Stomach smooth muscle (tissue), 2 donors: ENCODE measurements at regions not wholly inside any gene's neighbourhood (a gene's known extent, or its start where the extent isn't known, plus 50 kb on each side); places are given as distances from the start of the nearest gene placed in this dataset.
"Not testable (repeated sequence)": the region's sequence is repeated elsewhere in the genome, so short reads cannot be mapped to it uniquely, and the experiment has no call there.

ENCODE experiments used
- H3K27ac ChIP-seq: one replicate; pipeline ENCODE4 v1.7.0; 2013; ENCODE audit warnings: mild to moderate bottlenecking, low read length, inconsistent platforms
- H3K27me3 ChIP-seq, 2 donors: one replicate each; pipeline ENCODE4 v1.7.0; 2013; ENCODE audit warnings: low read length in 2 of 2; ENCODE audit not compliant: insufficient read depth in 2 of 2, control insufficient read depth in 1 of 2
- H3K36me3 ChIP-seq, 2 donors: one replicate each; pipeline ENCODE4 v1.7.0; 2013; ENCODE audit warnings: low read length in 2 of 2; ENCODE audit not compliant: control insufficient read depth in 2 of 2, insufficient read depth in 2 of 2
- H3K4me1 ChIP-seq: one replicate; pipeline ENCODE4 v1.7.0; 2013; ENCODE audit warnings: low read length; ENCODE audit not compliant: control insufficient read depth, insufficient read depth
- H3K4me3 ChIP-seq, 2 donors: one replicate each; pipeline ENCODE4 v1.7.0; 2013; ENCODE audit warnings: low read length in 2 of 2
- H3K9ac ChIP-seq, 2 donors: one replicate each; pipeline ENCODE4 v1.7.0; 2013; ENCODE audit warnings: low read length in 2 of 2, mild to moderate bottlenecking in 1 of 2
- H3K9me3 ChIP-seq, 2 donors: one replicate each; pipeline ENCODE4 v1.7.0; 2013; ENCODE audit warnings: low read length in 2 of 2; ENCODE audit not compliant: control insufficient read depth in 2 of 2
- donor health status: healthy.
- donor health status: Pancreatic carcinoma.

DNA sequence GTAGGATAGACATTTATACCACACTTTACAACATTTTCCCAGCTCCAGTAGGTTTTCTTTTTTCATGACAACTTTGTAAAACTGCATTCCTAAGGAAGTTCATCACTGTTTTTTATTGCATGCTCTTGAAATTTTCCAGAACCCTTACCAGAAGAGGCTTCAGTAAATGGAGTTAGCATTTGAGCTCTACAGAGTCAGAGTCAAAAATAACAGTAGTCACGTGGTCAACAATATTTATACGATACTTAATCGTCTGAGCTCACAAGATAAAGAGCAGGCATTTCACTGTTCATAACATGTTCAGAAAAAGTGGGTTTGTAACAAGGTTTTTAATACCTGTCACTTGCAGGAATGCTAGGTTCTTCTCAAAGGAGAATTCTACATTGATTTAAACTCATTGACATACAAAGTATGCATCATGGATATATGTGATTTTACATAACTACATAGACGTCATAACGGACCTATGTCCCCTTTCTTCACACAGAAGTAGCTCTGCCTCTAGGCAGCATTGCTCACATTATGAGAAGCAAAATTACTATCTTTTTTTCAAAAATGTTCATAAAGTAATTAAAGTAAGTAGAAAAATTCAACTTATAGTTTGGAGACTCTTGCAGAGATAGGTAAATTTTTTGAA is 187.0 kb upstream of the COL3A1 start:
- Histone ChIP-seq H3K36me3 (no peaks in the 10 kb centered on the region), H3K4me3 (peak overlapping the region; percentile 20 to 36), H3K9ac (peak overlapping the region; percentile 12 to 21), H3K27me3 (no peaks in the 10 kb centered on the region), H3K27ac (peak overlapping the region; percentile 82), H3K9me3 (no peaks in the 10 kb centered on the region), H3K4me1 (peaks cover 6% of the 10 kb centered on the region)

DNA sequence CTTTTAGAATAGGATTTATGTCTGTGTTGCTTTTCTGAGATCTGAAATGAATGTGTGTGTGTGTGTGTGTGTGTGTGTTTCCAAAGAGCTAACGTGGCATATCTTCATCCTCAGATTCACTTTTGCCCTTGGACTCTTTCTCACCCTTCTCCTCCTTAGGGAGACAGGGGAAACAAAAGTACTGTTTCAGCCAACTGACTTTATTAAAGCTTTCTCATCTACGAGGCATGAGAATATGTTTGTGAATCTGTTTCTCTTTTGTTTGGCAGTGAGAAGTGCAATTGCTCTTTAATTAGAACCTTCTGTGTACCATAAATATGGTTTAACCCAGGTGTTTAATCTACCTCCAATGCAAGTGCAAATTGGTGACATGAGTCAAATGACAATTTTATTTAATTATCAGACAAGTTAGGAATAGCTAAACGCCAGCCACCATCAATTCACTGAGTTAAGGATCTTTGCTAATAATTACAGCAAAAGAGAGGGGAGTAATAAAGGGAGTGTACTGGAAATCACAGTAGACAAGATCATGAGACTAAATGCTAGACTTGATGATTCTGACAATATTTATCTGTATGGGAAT is 186.4 kb upstream of the COL3A1 start:
- Histone ChIP-seq H3K9me3 (no peaks in the 10 kb centered on the region), H3K27me3 (no peaks in the 10 kb centered on the region), H3K4me3 (peak overlapping the region; percentile 20 to 30), H3K9ac (peak overlapping the region in 1 of 2 donors; percentile 12), H3K4me1 (peaks cover 6% of the 10 kb centered on the region), H3K27ac (peak overlapping the region; percentile 82), H3K36me3 (no peaks in the 10 kb centered on the region)

DNA sequence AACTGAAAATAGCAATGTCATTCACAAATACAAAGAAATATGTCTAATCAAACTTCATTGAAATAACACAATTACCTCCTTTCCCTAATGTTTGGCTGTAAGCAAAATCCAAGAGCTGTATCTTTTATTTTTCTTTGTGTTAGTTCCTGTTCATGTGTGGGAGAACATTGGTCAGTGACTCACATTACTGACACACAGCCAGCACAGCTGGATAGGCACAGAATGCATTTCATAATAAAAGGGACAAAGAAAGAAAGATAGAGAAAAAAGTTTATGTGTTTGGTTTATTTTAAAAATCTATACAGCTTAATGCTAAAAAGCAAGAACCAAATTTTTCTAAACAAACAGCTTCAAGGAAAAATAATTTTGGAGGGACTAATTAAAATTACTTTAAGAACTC is 185.6 kb upstream of the COL3A1 start:
- Histone ChIP-seq H3K4me1 (peaks cover 6% of the 10 kb centered on the region), H3K27ac (no peak overlapping the region)

DNA sequence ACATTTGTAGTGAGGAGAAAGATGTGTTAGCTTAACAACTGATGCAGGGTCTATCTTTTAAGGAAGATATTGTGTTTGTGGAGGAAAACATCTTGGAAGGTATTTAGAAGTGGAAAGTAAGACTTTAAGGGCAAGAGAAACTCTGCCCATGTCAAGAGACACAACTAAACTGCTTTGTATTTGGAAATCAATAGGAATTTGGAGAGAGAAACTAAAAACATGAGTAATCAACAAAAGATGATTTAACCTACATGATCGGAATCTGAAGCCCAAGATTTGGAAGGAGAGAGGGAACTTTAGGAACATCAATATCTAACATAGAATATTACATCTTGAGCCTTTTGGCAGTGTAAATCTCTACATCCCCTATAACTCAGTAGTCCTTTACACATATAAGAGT is 184.2 kb upstream of the COL3A1 start:
- Histone ChIP-seq H3K9ac (no peak overlapping the region), H3K4me3 (no peak overlapping the region), H3K27ac (no peak overlapping the region), H3K9me3 (no peaks in the 10 kb centered on the region), H3K27me3 (no peaks in the 10 kb centered on the region), H3K36me3 (no peaks in the 10 kb centered on the region), H3K4me1 (peaks cover 6% of the 10 kb centered on the region)

More for the DNA sequence above, 185.6 kb upstream of the COL3A1 start:
- H3K9me3 ChIP-seq = no peaks in the 10 kb centered on the region
- H3K27me3 ChIP-seq = no peaks in the 10 kb centered on the region
- H3K4me3 ChIP-seq = no peak overlapping the region
- no peaks in the 10 kb centered on the region for H3K36me3 ChIP-seq
- H3K9ac ChIP-seq = peak overlapping the region in 1 of 2 donors; percentile 12

DNA sequence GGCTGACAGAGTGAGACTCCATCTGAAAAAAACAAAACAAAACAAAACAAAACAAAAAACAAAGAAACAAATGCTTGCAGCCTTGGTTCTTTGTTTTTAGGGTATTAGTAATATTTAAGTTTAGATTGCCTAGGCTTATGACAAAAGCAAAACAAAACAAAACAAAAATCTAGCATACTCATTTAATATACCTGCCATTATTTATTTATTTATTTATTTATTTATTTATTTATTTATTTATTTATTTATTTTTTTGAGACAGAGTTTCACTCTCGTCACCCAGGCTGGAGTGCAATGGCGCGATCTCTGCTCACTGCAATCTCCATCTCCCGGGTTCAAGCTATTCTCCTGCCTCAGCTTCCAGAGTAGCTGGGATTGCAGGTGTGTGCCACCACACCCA is 179.7 kb upstream of the COL3A1 start:
- not testable (repeated sequence) for H3K4me3 ChIP-seq, H3K4me1 ChIP-seq, H3K9ac ChIP-seq, H3K27me3 ChIP-seq, H3K36me3 ChIP-seq, H3K9me3 ChIP-seq, H3K27ac ChIP-seq

DNA sequence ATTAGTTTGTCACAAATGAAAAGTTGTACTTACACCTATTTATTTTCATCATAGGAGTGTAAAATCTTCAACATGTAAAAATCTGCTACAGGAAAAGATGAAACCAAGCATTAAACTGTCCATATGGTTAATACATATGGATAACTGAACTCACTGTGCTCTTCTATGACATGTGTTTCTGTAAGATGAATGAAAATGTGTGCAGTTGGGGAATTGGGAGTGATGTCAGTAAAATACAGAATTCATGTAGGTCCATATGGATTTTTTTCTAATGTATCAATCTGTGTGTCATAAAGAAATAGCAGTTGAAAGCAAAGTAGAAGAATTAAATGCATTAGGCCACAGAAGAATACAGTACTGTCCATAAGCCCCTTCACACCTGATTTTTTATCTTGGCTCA is 178.4 kb upstream of the COL3A1 start:
- no peak overlapping the region for H3K9ac ChIP-seq
- H3K27ac ChIP-seq = no peak overlapping the region
- H3K9me3 ChIP-seq = no peaks in the 10 kb centered on the region
- no peaks in the 10 kb centered on the region for H3K36me3 ChIP-seq
- H3K27me3 ChIP-seq = no peaks in the 10 kb centered on the region
- no peak overlapping the region for H3K4me3 ChIP-seq
- no peaks in the 10 kb centered on the region for H3K4me1 ChIP-seq

DNA sequence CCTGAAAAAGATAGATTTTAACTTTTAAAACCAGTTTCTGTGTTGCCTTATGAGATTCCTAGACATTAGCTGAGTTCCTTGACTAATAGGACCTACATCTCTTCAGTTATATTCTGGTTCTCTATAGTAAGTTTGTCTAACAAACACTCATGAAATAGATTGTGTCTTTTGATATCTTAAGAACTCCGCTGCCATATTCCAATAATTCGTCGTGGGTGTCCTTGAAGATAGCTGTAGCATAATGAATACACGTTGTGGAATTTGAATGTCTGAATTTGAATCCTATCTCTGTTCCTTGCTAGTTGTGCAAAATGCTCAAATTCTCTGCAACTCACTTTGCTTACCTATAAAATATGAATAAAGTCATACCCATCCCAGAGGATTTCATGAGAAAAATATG is 176.8 kb upstream of the COL3A1 start:
- no peaks in the 10 kb centered on the region for H3K36me3 ChIP-seq
- no peak overlapping the region for H3K4me3 ChIP-seq
- H3K9me3 ChIP-seq = no peaks in the 10 kb centered on the region
- no peak overlapping the region for H3K9ac ChIP-seq
- no peaks in the 10 kb centered on the region for H3K27me3 ChIP-seq
- H3K27ac ChIP-seq = no peak overlapping the region
- no peaks in the 10 kb centered on the region for H3K4me1 ChIP-seq

DNA sequence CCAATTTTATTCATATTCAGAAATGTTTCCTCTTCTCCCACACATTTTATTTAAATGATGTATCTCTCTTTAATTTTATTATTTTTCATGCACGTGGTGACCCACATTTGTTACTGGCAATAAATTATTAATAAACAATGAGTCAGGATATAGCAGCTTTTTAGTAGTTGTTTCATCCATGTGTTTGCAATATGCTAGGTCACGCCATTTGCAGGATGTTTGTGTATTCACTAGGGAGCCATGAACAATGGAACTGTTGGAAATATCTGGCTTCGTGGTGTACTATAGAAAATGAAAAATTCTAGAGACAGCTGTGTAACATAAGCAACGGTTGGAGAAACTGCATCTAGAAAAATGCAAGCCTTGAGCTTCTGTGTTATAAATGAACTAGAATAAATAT is 176.0 kb upstream of the COL3A1 start:
- Histone ChIP-seq H3K4me3 (no peak overlapping the region), H3K4me1 (no peaks in the 10 kb centered on the region), H3K36me3 (no peaks in the 10 kb centered on the region), H3K27me3 (no peaks in the 10 kb centered on the region), H3K9me3 (peaks cover 2% of the 10 kb centered on the region in 2 donors), H3K9ac (no peak overlapping the region), H3K27ac (no peak overlapping the region)

DNA sequence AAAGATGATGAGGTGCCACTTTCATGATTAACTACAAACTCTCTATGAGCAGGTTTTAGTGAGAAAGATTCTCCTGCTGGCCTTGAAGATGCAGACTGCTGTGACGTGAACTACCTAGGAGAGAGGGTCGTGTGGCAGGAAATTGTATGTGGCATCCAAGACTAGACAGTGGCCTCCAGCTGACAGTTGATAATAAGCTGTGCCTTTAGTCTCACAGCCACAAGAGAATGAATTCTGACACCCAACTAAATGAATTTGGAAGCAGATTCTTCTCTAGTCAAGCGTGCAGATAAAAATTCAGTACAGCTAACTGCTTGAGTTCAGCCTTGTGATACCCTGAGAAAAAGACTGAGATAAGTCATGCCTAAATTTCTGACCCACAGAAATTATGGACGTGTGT is 169.0 kb upstream of the COL3A1 start:
- Histone ChIP-seq H3K27me3 (no peaks in the 10 kb centered on the region), H3K4me1 (no peaks in the 10 kb centered on the region), H3K9me3 (peaks cover 8 to 12% of the 10 kb centered on the region in 2 donors), H3K27ac (no peak overlapping the region), H3K36me3 (no peaks in the 10 kb centered on the region), H3K9ac (no peak overlapping the region), H3K4me3 (no peak overlapping the region)

DNA sequence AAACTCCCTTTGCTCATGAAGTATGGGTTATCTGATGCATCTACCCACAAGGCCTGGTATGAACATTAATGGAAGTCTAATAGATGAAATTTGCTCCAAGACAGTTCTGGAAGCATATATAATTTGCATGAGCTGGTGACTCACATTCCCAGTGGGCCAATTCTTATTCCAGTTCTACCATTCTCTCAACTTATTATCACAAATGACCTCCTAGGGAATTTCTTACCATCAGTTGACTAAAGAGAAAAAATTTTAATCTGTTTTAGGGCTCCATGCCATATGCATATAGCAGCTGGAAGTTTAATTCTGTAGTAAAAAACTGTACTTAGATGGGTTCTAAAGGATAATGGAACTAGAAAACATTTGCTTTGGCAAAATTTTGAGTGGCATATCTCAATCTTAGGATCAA is 165.2 kb upstream of the COL3A1 start:
- H3K27ac ChIP-seq = no peak overlapping the region
- peaks cover 0 to 3% of the 10 kb centered on the region in 2 donors for H3K9me3 ChIP-seq

DNA sequence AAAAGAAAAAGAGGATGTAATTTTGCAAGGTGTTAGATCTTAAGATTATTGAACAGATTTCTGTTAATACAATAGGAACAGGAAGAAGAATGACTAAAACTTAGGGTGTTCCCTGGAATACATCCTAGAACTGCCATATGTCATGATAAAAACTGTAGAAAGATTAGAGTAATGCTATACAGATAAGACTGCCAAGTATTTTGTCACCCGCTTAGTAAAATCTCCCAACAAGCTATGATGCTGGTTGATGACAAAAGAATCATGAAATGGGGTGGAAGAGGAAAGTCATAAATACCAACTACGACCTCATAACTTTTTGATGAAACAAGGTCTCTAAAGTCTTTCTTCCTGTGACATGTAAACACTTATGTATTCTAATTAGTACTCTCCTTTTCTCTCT is 163.6 kb upstream of the COL3A1 start:
- H3K4me3 ChIP-seq = no peak overlapping the region
- peaks cover 0 to under 1% of the 10 kb centered on the region in 2 donors for H3K9me3 ChIP-seq
- no peak overlapping the region for H3K27ac ChIP-seq
- H3K36me3 ChIP-seq = no peaks in the 10 kb centered on the region
- no peak overlapping the region for H3K9ac ChIP-seq
- H3K27me3 ChIP-seq = no peaks in the 10 kb centered on the region
- no peaks in the 10 kb centered on the region for H3K4me1 ChIP-seq

More for the DNA sequence above, 165.2 kb upstream of the COL3A1 start:
- H3K27me3 ChIP-seq = no peaks in the 10 kb centered on the region
- H3K9ac ChIP-seq = no peak overlapping the region
- no peak overlapping the region for H3K4me3 ChIP-seq
- no peaks in the 10 kb centered on the region for H3K36me3 ChIP-seq
- H3K4me1 ChIP-seq = no peaks in the 10 kb centered on the region
